ENCODE measurements at regions not wholly inside any gene's neighbourhood (a gene's known extent, or its start where the extent isn't known, plus 50 kb on each side); places are given as distances from the start of the nearest gene placed in this dataset.

GRCh38 chr7:124086843-124087242 lies 54.0 kb upstream of the TMEM229A start:
- TF ChIP-seq POLR2AphosphoS5 (IDR thresholded peaks at IDR 0.05; ENCODE audit: insufficient read depth in 1 of 2, low read depth in 1 of 2) (no peak), POLR2A (IDR thresholded peaks at IDR 0.05) (no peak), CTCF (IDR thresholded peaks at IDR 0.05) (no peak)

Data from vagina (tissue), 2 donors.